Gastrocnemius medialis (tissue), 4 donors: ENCODE measurements at regions not wholly inside any gene's neighbourhood (a gene's known extent, or its start where the extent isn't known, plus 50 kb on each side); places are given as distances from the start of the nearest gene placed in this dataset.

Experiments used
- ATAC-seq, 2 donors: fragments of 150-250 bp; one replicate each; pipeline ENCODE4 v1.9.1; 2016
- DNase-seq, 2 donors: peaks; one replicate each; pipeline ENCODE4 v3.0.0-alpha.2; 2019
- H3K27ac ChIP-seq, 4 donors: fragments of 200-600 bp; sonication (generic); 1 replicate in 1 of 4; 2 replicates in 3 of 4; pipeline ENCODE4 v1.5.1; 2016 to 2018; ENCODE audit warnings: mild to moderate bottlenecking in 2 of 4, moderate library complexity in 1 of 4
- H3K27me3 ChIP-seq, 3 donors: fragments of 200-600 bp; sonication (generic) in 2 of 3; 1 replicate in 1 of 3; 2 replicates in 2 of 3; pipeline versions ENCODE4 v1.5.1 to v1.6.0; 2016 to 2019; ENCODE audit warnings: mild to moderate bottlenecking in 1 of 3, moderate library complexity in 1 of 3
- H3K36me3 ChIP-seq, 2 donors: fragments of 200-600 bp; sonication (generic) in 1 of 2; one replicate each; pipeline ENCODE4 v1.5.1; 2017 to 2018
- H3K4me1 ChIP-seq, 2 donors: fragments of 200-600 bp; sonication (generic) in 1 of 2; one replicate each; pipeline ENCODE4 v1.5.1; 2016 to 2017; ENCODE audit warnings: mild to moderate bottlenecking in 2 of 2
- H3K4me3 ChIP-seq, 4 donors: fragments of 200-600 bp; sonication (generic) in 3 of 4; 1 replicate in 1 of 4; 2 replicates in 3 of 4; pipeline ENCODE4 v1.5.1; 2016 to 2019; ENCODE audit warnings: mild to moderate bottlenecking in 2 of 4
- H3K9me3 ChIP-seq, 3 donors: fragments of 200-600 bp; sonication (generic) in 2 of 3; 1 replicate in 1 of 3; 2 replicates in 2 of 3; pipeline ENCODE4 v1.5.1; 2016 to 2019
- POLR2A ChIP-seq, 2 donors: fragments of 450-650 bp; IDR thresholded peaks; one replicate each; pipeline ENCODE4 v1.6.1; 2017; ENCODE audit warnings: antibody characterized with exemption in 2 of 2, mild to moderate bottlenecking in 2 of 2, moderate library complexity in 2 of 2
- in situ Hi-C, 4 donors: fragments of 200-750 bp; cut with MboI; loops; one replicate each; pipeline versions ENCODE4 v1.15.0 to v1.8.0; 2017; ENCODE audit warnings: low sequenced_read_pairs in 4 of 4
- intact Hi-C: fragments of 100-400 bp; cut with DNase I; formaldehyde crosslinking; loops from one replicate; pipeline ENCODE4 v1.15.1; 2023; ENCODE audit warnings: low total_unique reads
- TF ChIP-seq, protein P1 (sequence below), 5 experiments: fragments of 450-650 bp in 3 of 5; fragments of 200-600 bp in 2 of 5; sonication (generic) in 2 of 5; IDR thresholded peaks in 4 of 5; conservative IDR thresholded peaks in 1 of 5; 1 replicate in 4 of 5; 2 replicates in 1 of 5; pipeline ENCODE4 v1.5.1; 2016 to 2019; ENCODE audit warnings: antibody characterized with exemption in 5 of 5, mild to moderate bottlenecking in 3 of 5, moderate library complexity in 3 of 5

DNA sequence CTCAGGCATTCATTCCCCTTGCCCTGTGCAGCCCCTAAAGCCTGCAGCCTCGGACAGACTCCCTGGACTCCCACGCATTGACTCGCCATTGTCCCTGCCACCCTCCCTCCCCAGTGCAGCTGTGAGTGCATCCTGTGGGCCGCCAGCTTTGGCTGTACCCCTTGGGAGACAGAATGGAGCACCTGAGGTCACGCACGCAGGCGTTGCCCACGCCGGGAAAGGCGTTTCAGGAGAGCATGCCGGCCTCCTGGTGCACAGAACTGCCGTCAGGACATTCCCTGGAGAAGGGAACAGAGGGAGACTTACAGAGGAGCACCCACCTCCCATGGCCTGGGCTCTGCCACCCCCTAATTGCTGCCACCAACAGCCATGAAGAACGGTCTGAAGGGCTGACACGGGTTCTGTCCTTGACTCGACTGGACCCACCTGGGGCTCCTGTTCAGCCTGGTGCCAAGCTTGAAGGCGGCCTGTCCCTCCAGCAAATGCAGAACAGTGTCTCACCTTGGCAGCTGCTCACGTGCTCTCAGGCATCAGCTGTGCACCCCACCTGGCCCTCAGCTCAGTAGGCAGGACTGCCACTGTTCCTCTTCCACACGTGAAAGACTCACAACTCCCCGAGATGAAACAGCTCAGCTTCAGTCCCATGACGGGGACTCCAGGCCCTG is 503.8 kb downstream of the BRD1 start:
- Histone ChIP-seq H3K36me3 (no peaks in the 10 kb centered on the region), H3K27me3 (peaks cover 0 to 5% (median 4%) of the 10 kb centered on the region in 3 donors), H3K27ac (no peak overlapping the region), H3K4me1 (no peaks in the 10 kb centered on the region), H3K9me3 (no peaks in the 10 kb centered on the region), H3K4me3 (no peak overlapping the region)
- TF ChIP-seq POLR2A (IDR thresholded peaks at IDR 0.05) = no peak
- TF ChIP-seq, protein P1, sequence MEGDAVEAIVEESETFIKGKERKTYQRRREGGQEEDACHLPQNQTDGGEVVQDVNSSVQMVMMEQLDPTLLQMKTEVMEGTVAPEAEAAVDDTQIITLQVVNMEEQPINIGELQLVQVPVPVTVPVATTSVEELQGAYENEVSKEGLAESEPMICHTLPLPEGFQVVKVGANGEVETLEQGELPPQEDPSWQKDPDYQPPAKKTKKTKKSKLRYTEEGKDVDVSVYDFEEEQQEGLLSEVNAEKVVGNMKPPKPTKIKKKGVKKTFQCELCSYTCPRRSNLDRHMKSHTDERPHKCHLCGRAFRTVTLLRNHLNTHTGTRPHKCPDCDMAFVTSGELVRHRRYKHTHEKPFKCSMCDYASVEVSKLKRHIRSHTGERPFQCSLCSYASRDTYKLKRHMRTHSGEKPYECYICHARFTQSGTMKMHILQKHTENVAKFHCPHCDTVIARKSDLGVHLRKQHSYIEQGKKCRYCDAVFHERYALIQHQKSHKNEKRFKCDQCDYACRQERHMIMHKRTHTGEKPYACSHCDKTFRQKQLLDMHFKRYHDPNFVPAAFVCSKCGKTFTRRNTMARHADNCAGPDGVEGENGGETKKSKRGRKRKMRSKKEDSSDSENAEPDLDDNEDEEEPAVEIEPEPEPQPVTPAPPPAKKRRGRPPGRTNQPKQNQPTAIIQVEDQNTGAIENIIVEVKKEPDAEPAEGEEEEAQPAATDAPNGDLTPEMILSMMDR (IDR thresholded peaks at IDR 0.05 in 4 of 5, conservative IDR thresholded peaks at IDR 0.05 in 1 of 5) = no peak
- no peak for ATAC-seq
- intact Hi-C loops = no loop called here
- in situ Hi-C loops = no loop called here
- no peak for DNase-seq

DNA sequence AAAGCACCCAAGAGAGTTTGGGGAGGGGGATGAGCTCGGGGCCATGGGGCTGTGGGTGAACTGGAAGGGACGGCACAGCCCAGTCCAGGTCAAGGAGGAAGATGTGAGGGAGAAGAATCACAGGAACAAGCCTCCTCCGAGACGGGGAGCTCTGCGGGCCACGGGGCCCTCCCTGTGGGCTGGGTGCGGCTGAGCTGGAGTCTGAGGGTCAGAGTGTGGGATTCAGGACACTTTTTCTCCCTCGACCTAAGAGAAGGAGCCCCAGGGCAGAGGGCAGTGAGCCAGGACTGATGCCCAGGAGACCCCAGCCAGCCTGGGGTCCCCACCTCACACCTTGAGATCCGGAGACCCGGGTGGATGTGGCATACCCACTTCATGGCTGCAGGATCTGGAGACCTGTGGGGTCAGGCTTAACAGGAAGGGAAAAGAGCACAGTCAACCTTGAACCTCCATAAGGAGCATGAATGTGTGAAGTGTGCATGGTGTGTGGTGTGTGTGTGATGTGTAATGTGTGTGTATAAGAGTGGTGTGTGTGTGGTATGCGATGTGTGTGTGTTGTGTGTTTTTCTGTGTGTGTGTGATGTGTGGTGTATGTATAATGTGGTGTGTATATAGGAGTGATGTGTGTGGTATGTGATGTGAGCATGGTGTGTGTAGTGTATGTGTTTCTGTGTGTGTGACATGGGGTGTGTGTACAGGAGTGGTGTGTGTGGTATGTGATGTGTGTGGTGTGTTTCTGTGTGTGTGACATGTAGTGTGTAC is 504.6 kb downstream of the BRD1 start:
- DNase-seq (no peak), ATAC-seq (no peak)
- Histone ChIP-seq H3K4me3 (no peak overlapping the region), H3K27me3 (peaks cover 0 to 5% (median 4%) of the 10 kb centered on the region in 3 donors), H3K4me1 (no peaks in the 10 kb centered on the region), H3K36me3 (no peaks in the 10 kb centered on the region), H3K9me3 (no peaks in the 10 kb centered on the region), H3K27ac (no peak overlapping the region)
- in situ Hi-C loops (no loop called here), intact Hi-C loops (no loop called here)
- TF ChIP-seq POLR2A (IDR thresholded peaks at IDR 0.05) = no peak
- TF ChIP-seq, protein P1 (IDR thresholded peaks at IDR 0.05 in 4 of 5, conservative IDR thresholded peaks at IDR 0.05 in 1 of 5) = no peak

DNA sequence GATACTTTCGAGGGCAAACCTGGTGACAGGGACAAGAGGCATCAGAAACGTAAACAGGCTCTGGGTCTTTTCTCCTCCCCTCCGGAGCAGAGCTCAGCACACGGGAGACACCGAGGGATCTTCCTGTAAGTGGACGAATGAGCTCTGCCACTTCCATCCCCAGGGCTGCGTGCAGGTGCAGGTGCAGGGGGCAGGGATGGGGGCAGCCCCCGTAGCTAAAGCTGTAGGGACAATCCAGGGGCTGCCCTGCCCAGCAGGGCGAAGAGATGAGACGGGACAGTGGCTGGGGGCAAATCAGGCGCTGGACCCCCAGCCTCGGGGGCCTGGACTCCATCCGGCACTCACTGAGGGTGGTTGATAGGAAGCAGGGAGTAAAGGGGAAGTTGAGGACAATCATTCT is 505.4 kb downstream of the BRD1 start:
- H3K36me3 ChIP-seq = no peaks in the 10 kb centered on the region
- in situ Hi-C loops (no loop called here), intact Hi-C loops (no loop called here)
- TF ChIP-seq, protein P1 (IDR thresholded peaks at IDR 0.05 in 4 of 5, conservative IDR thresholded peaks at IDR 0.05 in 1 of 5) = no peak
- TF ChIP-seq POLR2A (IDR thresholded peaks at IDR 0.05) = no peak
- peaks cover 0 to 5% (median 4%) of the 10 kb centered on the region in 3 donors for H3K27me3 ChIP-seq
- DNase-seq (no peak), ATAC-seq (no peak)
- no peak overlapping the region for H3K27ac ChIP-seq
- H3K4me3 ChIP-seq = no peak overlapping the region
- no peaks in the 10 kb centered on the region for H3K4me1 ChIP-seq
- no peaks in the 10 kb centered on the region for H3K9me3 ChIP-seq

DNA sequence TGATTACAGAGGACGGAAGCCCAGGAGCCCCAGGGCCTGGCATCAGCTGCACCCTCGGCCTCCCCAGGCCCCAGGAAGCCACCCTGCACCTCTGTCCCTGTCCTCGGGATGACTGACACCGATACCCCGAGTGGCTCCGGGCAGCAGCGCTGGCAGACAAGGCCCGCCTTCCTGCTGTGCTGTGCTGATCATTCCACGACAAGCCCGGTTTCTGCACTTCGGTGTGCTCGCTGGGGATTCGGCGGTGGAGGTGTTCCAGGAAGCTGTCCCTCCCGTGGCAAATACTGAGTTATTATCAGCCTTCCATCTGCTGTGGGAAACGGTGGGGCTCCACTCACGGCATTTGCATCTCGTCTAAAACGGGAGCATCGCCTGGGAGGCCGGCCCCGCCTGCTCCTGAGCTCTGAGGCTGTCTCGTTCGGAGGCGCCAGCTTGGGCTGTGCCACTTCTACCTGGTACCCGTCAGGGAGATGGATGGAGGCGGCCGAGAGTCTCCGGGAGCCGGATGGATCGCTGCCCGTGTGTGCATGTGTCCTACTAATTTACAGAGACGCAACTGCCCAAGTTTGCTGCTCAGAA is 506.1 kb downstream of the BRD1 start:
- H3K4me1 ChIP-seq = no peaks in the 10 kb centered on the region
- DNase-seq (no peak), ATAC-seq (no peak)
- in situ Hi-C loops = no loop called here
- no peak for TF ChIP-seq POLR2A (IDR thresholded peaks at IDR 0.05)
- TF ChIP-seq, protein P1 (IDR thresholded peaks at IDR 0.05 in 4 of 5, conservative IDR thresholded peaks at IDR 0.05 in 1 of 5) = no peak
- H3K27me3 ChIP-seq = peaks cover 0 to 5% (median 4%) of the 10 kb centered on the region in 3 donors
- intact Hi-C loops = no loop called here
- no peaks in the 10 kb centered on the region for H3K9me3 ChIP-seq
- no peaks in the 10 kb centered on the region for H3K36me3 ChIP-seq
- no peak overlapping the region for H3K27ac ChIP-seq
- no peak overlapping the region for H3K4me3 ChIP-seq
